ENCODE measurements at regions not wholly inside any gene's neighbourhood (a gene's known extent, or its start where the extent isn't known, plus 50 kb on each side); places are given as distances from the start of the nearest gene placed in this dataset.

- H3K27ac ChIP-seq = no peak overlapping the region
- no peak for DNase-seq
- WGBS, 2 donors = 69 to 79% methylated on average over 7 of the region's 7 CpGs
- no peaks in the 10 kb centered on the region for H3K4me1 ChIP-seq
- TF ChIP-seq, protein P1, sequence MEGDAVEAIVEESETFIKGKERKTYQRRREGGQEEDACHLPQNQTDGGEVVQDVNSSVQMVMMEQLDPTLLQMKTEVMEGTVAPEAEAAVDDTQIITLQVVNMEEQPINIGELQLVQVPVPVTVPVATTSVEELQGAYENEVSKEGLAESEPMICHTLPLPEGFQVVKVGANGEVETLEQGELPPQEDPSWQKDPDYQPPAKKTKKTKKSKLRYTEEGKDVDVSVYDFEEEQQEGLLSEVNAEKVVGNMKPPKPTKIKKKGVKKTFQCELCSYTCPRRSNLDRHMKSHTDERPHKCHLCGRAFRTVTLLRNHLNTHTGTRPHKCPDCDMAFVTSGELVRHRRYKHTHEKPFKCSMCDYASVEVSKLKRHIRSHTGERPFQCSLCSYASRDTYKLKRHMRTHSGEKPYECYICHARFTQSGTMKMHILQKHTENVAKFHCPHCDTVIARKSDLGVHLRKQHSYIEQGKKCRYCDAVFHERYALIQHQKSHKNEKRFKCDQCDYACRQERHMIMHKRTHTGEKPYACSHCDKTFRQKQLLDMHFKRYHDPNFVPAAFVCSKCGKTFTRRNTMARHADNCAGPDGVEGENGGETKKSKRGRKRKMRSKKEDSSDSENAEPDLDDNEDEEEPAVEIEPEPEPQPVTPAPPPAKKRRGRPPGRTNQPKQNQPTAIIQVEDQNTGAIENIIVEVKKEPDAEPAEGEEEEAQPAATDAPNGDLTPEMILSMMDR (IDR thresholded peaks at IDR 0.05) = no peak
- TF ChIP-seq POLR2A (IDR thresholded peaks at IDR 0.05) (no peak), EP300 (IDR thresholded peaks at IDR 0.05) (no peak), POLR2AphosphoS5 (IDR thresholded peaks at IDR 0.05) (no peak)
- intact Hi-C loops (cut with DNase I) = no loop called here
- H3K36me3 ChIP-seq = no peaks in the 10 kb centered on the region
- H3K4me3 ChIP-seq = no peak overlapping the region
- H3K27me3 ChIP-seq = peaks cover 0 to 24% (median 0%) of the 10 kb centered on the region in 3 donors
- no peaks in the 10 kb centered on the region for H3K9me3 ChIP-seq
Measured at GRCh38 chr1:48092401-48092800, 95.2 kb upstream of the TRABD2B start.

- no peak for DNase-seq
- no peaks in the 10 kb centered on the region for H3K9me3 ChIP-seq
- peaks cover 0 to 24% (median 0%) of the 10 kb centered on the region in 3 donors for H3K27me3 ChIP-seq
- intact Hi-C loops (cut with DNase I) = no loop called here
- no peaks in the 10 kb centered on the region for H3K36me3 ChIP-seq
- H3K4me1 ChIP-seq = no peaks in the 10 kb centered on the region
- TF ChIP-seq POLR2AphosphoS5 (IDR thresholded peaks at IDR 0.05) = no peak
- TF ChIP-seq EP300 (IDR thresholded peaks at IDR 0.05) = no peak
- TF ChIP-seq POLR2A (IDR thresholded peaks at IDR 0.05) = no peak
- TF ChIP-seq, protein P1 (IDR thresholded peaks at IDR 0.05) = no peak
- H3K4me3 ChIP-seq = no peak overlapping the region
- no peak overlapping the region for H3K27ac ChIP-seq
- 91% methylated on average over 26 of the region's 26 CpGs for WGBS, 2 donors
Measured at GRCh38 chr1:48089356-48089891, 92.2 kb upstream of the TRABD2B start.

DNA sequence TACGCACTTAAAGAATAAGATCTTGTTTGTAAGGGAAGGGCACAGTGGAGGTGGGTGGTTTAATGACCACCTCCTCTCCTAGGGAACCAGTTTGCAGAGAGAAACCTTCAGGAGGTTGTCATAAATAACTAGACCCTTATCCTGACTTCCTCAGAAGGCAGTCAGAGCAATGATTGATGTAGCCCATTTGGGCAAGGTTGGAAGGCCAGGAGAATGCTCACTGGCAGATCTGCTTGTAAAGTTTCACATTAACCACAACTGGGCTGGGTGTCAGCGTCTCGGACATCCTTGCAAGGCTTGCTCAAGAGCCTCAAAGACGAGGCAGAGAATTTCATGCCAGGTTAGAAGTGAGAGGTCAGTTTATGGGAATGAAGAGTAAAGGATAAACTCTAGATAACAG is 87.6 kb upstream of the TRABD2B start:
- Histone ChIP-seq H3K36me3 (no peaks in the 10 kb centered on the region), H3K27me3 (no peaks in the 10 kb centered on the region), H3K4me1 (peaks cover 0 to 8% (median 2%) of the 10 kb centered on the region in 4 donors), H3K27ac (no peak overlapping the region), H3K4me3 (no peak overlapping the region), H3K9me3 (no peaks in the 10 kb centered on the region)
- no peak for TF ChIP-seq EP300 (IDR thresholded peaks at IDR 0.05)
- no peak for TF ChIP-seq POLR2A (IDR thresholded peaks at IDR 0.05)
- no peak for TF ChIP-seq POLR2AphosphoS5 (IDR thresholded peaks at IDR 0.05)
- TF ChIP-seq, protein P1 (IDR thresholded peaks at IDR 0.05) = no peak
- WGBS, 2 donors = 28 to 57% methylated on average over 4 of the region's 4 CpGs
- intact Hi-C loops (cut with DNase I) = no loop called here
- DNase-seq = no peak

DNA sequence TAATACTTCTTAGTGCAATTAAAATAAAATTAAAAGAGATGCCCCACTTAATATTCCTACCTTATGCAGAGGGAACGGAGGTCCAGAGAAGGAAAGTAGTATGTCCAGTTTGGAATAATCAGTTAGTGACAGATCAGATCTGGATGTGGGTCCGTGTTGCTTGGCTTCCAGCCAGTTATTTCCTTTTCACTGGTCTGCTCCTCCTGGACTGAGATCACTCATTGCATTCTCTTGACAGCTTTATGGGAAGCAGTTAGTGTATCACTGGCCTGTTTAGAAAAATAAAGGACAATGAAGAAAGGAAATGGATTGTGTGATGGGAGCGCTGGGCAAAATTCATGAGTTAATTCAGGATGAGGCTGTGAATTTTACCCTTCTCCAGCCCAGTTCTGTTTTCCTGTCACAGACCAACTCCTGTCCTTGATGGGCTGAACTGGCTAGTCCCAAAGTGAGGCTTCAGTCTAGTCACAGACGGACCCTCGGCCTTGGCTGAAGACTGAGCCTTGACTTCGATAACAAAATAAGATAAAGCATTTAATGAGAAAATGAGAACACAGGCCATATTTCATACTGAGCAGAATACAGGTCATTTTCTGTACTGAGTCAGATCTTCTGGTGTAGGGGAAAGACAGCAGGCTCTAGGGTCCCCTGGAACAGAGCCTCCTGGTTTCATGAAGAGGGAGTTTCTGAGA is 85.2 kb upstream of the TRABD2B start:
- no peak for DNase-seq
- Histone ChIP-seq H3K4me1 (peaks cover 0 to 8% (median 2%) of the 10 kb centered on the region in 4 donors), H3K27me3 (no peaks in the 10 kb centered on the region), H3K27ac (no peak overlapping the region), H3K36me3 (no peaks in the 10 kb centered on the region), H3K9me3 (no peaks in the 10 kb centered on the region), H3K4me3 (no peak overlapping the region)
- intact Hi-C loops (cut with DNase I) = no loop called here
- WGBS, 2 donors = 72 to 74% methylated on average over 6 of the region's 6 CpGs
- TF ChIP-seq, protein P1 (IDR thresholded peaks at IDR 0.05) = no peak
- TF ChIP-seq POLR2AphosphoS5 (IDR thresholded peaks at IDR 0.05) = no peak
